Activated CD4-positive, alpha-beta T cell treated with anti-CD3 and anti-CD28 coated beads for 4 hours (primary cell): ENCODE measurements at regions not wholly inside any gene's neighbourhood (a gene's known extent, or its start where the extent isn't known, plus 50 kb on each side); places are given as distances from the start of the nearest gene placed in this dataset.

Source experiments
- DNase-seq, 2 donors: peaks; one replicate each; pipeline ENCODE4 v3.0.0-alpha.2; 2020

DNA sequence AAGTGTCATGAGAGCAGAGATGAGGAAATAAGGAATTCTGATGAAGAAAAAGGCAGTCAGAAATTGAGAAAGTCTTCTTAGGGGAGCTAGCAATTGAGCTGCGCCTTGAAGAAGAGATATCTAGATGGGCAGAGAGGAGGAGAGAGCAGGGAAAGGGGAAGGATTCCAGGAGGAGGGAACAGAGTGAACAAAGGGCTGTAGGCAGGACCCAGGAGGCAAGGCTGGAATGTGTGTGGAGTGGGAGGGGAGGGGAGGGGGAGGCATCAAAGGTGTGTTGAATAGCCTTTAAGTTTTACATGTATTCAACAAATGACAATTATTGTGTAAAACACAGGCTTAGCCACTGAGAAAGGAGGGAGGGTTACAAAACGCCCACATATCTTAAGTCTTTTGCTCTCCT lies 164.5 kb downstream of the TDRD15 start:
- DNase-seq: no peak

DNA sequence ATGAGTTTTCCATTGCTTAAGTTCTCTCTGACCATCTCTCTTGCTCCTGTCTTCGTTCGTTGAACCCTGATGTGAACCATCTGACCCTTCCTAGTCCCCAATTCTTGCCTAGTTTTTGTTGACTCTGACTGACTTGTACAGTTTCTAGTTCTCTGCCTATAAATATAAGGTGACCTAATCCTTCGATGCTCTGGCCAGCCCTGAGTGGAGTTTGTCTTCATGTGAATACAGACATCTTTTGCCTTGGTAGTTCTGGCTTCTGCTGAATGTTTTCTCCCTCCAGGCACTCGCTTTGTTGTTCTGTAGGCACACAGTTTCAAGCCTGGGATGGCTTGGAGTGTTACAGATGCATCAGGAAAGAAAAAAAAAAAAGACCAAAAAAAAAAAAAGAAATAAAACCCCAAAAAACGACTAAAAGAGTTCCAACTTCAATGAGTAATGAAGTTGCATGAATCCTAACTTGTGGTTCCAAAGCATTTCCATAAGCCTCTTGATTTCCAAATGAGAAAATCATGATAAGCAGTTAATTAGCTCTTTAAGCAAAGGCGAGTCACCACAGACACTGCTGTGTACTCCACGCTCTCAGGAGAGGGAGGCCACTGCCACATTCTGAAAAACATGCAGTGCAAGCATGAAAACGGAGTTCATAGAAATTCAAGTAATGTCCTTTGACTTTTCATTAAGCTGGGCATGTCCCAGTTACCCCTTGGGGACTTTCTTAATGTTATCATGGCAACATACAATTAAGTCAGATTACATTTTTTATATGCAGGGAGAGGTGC lies 165.2 kb downstream of the TDRD15 start:
- DNase-seq: no peak

DNA sequence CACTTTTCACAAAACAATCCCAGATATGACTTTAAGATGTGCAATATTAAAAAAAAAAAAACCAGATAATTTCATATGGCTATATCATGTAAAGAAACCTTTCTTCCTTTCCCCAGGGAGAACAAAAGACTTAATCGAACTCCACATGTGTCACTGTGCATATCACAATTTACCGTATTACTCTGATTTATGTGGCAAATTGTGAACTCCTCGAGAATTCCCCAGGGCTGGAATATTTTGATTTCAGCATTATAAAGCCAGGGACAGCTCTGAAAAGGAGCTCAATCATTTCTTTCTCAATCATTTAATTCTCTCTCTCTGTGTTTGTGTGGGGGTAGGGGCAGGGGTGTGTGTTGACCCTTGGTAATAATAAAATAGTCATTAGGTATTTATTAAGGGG lies 165.8 kb downstream of the TDRD15 start:
- DNase-seq: no peak

DNA sequence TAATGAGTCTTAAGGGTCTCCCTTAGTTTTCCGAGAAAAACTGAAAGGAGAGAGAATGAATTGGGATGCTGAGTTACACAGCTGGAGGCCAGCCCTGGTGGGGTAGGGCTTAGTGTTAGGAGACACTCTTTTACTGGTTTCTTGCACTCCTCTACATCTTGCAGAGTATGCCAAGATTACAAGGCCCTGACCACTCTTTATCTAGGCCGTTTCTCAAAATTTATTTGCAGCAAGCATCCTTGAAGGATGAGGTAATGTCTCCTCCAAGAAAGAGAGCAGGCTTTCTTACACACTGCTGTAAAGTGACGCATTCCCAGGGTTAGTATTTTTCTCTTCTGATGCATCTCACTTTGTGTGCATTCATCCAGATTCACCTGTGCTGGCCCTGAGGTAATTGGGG lies 166.2 kb downstream of the TDRD15 start:
- DNase-seq: no peak

DNA sequence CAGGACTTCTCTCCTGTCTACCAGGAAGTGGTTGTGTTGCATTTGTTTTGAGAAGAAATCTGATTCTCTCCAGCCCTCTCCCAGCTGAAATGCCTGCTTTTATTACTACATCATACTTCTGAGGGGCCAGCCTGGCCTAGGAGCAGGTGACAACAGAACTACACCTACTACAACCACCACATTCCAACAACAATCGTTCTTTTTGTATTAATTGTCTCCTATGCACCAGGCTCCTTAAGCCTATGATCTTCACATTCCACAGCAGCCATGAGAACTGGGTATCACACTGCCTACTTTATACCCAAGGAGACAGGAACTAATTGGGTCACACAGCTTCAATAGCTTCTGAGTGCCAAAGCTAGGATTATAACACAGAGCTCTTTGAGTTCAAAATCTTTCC lies 167.7 kb downstream of the TDRD15 start:
- DNase-seq: no peak

DNA sequence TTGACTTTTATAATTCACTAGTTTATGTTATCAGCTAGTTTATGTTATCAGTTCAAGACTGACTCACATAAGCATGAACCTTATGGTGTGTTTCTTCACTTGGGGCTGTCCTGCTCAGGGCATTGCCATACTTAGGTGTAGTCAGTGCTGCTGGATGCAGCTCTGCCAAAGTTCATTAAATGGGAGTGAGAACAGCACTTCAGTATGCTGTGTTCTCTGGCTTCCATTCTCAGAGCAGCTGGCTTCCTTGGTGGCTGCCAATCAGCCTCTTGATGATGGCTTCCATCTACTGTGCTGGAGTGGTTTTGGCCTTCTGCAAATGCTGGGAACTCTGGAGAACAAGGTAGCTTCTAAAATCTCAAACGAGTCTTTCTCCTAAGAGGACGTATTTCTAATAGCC lies 170.7 kb downstream of the TDRD15 start:
- DNase-seq: no peak

DNA sequence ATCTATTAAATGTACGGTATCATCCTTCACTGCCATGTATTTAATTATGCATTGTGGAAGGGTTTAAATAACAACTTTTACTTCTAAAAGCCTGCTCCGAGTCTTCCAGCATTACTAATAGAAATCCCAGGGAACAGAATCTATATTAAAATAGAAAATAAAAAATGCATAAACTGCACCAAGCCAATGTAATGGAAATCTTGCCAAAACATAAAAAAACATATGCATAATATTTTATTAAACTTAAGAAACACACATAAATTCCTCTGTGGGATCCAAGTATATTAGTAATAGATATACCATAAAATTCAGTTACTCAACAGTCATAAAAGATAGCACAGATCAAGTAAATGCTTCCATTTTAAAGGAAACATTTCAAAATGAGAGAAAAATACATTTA lies 175.6 kb downstream of the TDRD15 start:
- no peak for DNase-seq

DNA sequence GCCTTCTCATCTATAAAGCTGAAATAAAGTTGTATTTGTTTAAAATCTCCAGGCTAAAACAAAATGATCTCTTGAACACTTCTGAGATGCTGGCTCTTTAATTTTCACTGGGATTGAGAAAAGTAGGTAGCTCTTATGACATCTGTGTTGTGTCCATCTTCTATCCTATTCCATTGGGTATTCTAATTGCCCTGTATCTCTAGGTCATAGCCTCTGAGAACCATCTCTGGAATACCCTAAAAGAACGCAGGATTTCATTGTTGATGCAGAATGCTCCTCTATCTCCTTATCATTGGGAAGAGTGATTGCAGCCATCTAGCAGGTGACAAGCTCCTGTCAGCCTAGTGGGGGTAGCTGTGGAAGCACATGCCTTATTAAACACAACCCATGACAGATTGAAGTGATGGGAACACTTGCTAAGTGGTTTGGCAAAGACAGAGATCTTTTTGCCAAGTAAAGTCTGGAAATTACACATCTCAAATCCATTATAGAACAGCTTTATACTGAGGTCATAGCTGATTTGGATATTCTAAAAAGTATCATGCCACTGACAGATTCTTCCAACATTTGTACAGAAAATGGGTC lies 178.2 kb downstream of the TDRD15 start:
- no peak for DNase-seq

DNA sequence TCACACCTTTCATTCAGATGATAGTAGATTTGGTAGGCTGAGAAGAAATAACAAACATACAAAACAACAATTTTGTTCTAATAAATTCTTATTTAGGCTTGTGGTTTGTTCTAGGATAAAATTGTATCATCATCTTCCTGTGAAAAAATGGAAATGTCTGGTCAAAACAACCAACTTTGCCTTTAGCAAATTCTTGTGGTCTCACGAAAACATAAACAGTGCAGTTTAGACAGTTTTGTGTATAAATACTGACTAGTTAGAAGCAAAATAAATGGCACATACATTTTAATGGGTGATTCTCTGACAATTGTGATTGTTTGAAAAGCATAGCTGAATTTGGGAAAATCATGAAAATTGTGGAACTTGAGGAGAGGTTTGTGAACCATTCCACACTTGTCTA lies 180.1 kb downstream of the TDRD15 start:
- DNase-seq: no peak

DNA sequence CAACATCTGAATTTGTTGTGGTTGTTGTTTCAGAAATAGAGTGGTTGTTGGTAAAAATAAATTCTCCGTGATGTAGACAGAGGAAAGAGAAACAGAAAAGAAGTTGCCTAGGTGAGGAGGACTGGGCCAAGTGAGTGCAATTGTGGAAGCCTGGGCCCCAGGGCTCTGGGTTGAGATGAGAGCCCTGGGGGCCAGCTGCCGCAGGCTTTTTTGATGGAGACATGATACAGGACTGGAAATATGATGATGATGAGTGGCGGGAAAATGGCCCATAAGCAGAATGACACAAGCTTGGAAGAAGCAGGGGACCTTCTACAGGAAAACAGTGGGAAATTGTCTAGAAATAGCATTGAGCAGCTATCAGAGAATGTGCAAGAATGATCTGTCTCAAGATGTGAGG lies 181.8 kb downstream of the TDRD15 start:
- DNase-seq: no peak

DNA sequence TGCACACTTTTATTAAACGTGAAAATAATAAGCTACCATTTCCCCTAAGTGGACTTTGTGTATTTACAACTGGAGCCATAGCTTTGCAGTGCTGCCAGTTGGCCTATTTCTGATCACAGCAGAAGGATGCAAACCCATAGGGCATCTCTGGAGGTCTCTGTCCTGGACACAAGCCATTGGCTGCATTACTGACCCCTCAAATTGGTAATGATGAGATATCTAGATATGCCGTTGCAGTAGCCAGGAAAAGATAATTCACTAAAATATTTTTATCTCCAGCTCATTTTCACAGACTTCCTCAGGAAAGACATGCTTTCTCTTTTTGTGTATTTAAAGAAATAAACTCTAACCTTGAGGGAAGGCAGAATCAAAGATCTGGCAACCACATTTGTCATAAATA lies 182.5 kb downstream of the TDRD15 start:
- no peak for DNase-seq

DNA sequence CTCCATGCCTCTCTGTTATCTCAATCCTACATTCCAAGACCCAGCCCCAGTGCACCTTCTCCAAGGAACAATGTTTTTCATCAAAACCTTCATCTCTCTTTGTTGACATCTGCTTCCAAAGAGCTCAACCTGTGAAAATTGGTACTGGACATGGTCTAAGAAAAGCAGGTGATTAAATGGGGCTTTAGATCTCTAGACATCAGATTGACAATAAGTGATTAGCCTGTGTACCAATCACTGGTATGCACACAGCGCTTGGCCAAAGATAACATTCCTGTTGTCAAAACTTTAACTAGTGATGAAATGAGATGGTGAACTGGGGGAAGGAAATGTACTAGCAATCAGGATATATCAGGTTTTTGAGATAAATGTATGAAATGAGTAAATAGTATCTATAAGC lies 183.3 kb downstream of the TDRD15 start:
- DNase-seq: no peak

DNA sequence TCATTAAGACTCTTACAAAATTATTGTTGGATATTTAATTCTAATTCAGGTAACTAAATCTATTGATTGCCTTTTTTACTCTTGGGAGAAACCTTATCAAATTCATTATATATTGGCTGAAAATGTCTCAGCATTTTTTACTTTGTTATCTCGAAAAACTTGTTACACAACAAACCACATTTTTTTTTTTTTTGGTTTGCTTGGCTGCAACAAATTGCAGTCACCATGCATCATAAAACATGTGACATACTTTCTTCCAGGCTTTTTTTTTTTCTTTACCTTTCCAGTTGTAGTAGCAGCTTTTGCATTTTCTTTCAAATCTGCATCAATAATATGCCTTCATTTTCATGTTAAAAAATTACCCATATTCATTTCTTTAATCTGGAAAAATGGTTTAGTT lies 186.7 kb downstream of the TDRD15 start:
- no peak for DNase-seq

DNA sequence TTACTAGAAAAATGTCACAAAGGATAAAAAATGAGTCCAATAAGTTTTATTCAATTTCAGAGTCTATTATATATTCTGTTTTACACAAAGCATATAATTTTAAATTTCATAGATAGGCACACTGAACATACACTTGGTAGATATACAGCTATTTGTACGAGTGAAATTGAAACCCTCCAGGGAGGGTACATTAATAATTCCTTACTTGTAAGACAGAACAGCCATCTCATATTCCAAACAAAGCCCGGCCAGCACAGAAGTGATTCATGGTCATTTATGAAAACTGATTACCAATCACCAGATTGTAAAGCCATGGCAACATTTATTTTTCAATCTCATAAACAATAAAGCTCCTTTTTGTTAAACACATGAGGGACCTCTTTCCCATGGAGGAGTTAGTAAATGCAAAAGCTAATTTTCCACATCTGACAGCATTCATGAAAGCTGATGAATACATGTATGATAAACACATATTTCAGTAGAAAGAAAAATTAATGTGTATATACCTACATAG lies 190.6 kb downstream of the TDRD15 start:
- no peak for DNase-seq

DNA sequence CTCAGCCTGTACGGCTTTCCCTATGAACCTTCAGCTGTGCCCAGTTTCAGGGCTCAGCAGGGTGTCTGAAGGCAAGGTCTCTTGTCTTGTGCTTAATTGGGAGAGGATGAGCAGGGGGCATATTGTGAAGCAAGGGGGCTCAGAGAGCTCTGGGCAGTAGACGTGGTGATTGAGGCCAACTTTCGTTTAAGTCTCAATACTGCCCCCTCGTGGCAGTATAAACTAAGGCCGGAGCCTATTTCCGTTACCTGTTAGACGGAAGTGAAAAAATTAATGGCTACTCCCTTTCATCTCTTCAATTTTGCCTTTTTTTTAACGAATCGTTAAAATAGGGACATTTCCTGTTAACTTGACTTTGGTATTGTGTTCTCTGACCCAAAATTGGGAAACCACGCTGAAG lies 193.4 kb downstream of the TDRD15 start:
- no peak for DNase-seq

DNA sequence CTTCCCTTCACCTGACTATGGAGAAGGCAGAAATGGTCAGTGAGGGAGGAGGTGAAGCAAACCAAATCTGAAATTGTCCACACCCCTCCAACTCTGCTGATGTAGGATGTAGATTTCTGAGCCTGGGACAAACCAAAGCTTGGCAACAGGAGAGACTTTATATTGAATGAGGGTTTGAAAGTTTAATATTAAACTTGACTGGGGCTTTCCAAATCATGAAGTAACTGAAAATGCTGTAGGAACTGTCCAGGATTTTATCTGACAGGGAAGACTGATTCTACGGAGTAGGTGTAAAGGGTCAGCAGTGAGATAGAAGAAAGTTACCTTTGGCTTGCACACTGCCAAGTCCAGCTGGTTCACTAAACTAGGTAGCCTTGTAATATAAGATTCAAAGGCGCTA lies 194.5 kb downstream of the TDRD15 start:
- DNase-seq: no peak

DNA sequence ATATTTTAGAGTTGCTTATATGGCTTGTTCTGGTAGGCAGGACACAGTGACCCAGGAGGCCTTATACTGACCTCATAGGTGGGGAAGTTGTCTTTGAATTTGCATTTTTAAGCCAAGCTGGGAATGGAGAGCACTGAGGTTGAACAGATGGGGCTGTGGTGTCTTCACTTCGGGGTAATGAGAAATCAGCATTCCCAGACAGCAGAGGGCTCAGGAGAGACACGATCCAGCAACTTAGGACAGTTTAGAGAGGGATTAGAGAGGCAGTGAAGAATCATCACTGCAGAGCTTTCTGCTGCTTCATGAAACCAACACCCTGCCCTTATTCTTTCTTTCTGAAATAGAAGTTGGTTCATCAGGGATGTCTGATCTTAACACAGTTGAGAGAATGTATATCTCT lies 202.4 kb downstream of the TDRD15 start:
- no peak for DNase-seq

DNA sequence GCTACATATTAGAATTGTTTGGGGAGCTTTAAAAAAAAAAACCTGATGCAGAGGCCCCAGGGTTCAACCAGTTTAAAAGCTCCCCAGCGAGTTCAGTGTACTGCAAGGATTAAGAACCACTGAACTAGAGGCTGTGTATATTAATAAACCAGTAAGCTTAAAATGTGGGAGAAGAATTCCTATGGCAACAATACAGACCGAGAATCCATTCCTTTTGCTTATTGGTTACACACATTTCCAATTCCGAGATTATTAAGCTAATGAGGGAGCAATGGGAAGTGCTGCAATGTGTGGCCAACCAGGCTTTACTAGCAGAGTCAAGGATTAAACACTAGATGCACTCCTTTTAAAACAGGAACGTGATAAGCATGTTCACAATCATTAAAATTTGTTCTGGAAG lies 204.4 kb downstream of the TDRD15 start:
- no peak for DNase-seq

DNA sequence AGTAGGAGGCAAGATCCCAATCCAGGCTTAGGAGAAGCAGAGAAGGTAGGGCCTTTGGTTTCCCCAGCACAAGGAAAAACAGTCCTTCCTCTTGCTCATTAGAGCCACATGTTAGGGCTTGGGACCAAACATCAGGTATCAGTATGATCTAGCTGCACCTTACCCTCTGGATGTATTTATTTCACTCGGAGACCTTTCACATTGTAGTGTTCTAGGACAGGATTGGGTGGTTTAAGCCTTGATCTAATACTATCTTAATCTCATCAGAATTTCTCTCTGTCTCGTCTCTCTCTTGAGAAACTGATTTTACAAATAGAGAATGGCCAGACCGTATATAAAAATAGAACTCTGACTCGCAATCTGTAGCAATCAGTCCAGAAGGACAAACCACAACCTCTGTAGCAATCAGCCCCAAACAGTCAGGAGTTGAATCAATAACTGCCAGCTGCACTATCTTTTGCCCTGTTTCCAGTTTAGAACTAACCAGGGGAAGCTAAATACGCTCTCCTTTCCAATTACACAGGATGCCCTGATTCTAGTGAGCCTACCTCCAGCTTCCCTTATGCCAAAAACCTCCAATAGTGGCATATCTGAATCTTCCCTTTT lies 207.1 kb downstream of the TDRD15 start:
- no peak for DNase-seq

DNA sequence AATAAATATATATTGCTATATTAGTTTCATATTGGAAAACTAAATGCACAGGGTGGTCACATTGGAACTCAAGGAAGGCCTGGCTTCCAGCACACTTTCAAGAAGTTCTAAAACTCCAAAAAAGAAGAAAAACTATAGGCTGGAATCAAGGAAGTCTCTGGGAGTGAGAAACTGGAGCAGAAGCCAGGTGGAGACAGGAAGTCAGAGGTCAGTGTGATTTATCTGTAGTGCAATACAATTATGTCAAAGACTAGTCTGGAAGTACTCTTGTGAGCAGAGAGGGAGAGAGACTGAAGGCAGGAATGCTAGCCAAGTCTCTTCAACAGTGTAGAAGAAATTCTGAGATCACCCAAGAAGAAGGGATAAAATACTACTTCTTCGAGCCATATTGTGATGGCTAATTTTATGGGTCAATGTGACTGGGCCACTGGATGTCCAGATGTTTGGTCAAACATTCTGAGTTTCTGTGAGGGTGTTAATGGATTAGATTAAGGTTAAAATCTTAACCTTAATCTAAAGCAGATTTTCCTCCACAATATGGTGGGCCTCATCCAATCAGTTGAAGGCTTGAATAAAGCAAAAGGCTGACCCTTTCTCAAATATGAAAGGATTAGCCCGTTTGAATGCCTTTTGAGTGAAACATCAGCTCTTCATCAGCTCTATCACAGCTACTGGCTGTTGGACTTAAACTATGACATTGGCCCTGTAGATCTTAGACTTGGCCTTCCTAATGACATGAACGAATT lies 208.0 kb downstream of the TDRD15 start:
- DNase-seq: no peak

DNA sequence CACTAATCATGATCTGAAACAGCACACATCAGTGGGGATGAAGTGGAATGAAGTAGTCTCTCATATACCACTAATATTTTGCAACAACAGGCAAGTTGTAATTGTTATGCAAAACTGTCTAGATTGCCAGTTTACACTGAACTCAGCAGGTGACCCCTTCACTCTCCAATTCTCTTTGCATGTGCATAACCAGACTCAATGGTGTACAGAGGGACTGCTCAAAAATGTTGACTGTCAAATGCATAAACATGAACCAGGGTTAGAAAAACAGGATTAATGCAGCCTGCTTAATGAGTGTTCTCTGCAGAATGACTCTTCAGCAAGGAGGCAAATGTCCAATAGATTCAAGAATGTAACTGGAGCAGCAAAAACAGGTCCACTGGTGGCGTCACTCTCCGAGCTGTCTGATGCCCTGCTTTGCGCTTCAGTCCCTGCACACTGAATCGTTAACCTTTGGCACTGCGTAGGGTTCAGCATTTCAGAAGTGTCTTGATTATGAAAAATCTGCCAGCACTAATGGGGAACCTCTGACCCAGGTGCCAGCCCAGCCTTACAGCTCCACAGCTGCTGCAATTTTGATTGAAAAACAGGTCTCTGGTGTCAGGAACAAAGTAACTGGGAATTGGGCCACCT lies 209.3 kb downstream of the TDRD15 start:
- DNase-seq: no peak

DNA sequence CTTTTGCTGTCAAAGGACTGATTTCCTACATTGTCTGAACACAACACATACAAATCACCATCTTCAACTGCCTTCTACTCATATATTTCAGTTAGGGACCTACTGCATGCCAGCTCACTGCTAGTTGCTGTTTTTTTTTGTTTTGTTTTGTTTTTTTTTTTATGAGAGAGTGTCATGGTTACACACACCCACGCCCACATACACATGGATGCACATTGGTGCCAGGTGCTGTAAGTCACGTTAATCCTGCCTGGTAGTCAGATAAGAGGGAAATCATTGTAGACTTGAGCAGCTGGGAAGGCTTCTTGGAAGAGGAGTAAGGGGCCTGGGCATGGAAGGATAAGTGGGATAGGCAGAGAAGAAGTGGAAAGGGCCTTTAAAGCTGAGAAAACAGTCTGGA lies 209.9 kb downstream of the TDRD15 start:
- no peak for DNase-seq

DNA sequence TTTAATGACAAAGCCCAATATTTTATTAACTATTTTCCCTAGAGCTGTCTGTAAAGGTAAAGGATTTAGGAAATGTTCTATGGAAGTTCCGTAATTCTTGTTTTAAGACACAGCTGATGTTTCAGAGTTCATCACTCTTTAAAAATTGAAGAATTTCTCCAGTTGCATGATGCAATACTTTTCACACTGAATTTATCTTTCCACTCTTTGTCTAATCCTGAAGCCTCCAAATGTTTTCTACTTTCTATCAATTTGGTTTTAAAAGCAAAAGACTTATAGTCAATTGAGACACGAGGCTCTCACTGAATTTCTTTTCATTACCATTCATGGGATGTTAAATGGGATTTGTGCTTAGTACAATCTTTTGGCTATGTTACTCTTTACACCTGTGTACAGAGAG lies 223.2 kb downstream of the TDRD15 start:
- DNase-seq: no peak
